NCI-H2196 treated with DMSO at 0.1 percent for 48 hours (cell line): ENCODE measurements at regions not wholly inside any gene's neighbourhood (a gene's known extent, or its start where the extent isn't known, plus 50 kb on each side); places are given as distances from the start of the nearest gene placed in this dataset.

Source experiments
- DNase-seq: peaks from one replicate; lab custom pipeline; 2025; ENCODE audit not compliant: unreplicated experiment; lab: John Stamatoyannopoulos, UW

GRCh38 chr3:181660337-181660736 lies 51.4 kb upstream of the SOX2 start:
- DNase-seq: no peak

- no peak for DNase-seq
Measured at GRCh38 chr3:181637456-181637855, 74.3 kb upstream of the SOX2 start.

GRCh38 chr3:181637056-181637455 lies 74.7 kb upstream of the SOX2 start:
- DNase-seq: no peak

- no peak for DNase-seq
Measured at GRCh38 chr3:181635141-181635540, 76.6 kb upstream of the SOX2 start.

- DNase-seq: no peak
Measured at GRCh38 chr3:181633556-181633955, 78.2 kb upstream of the SOX2 start.

- DNase-seq: no peak
Measured at GRCh38 chr3:181631901-181632300, 79.8 kb upstream of the SOX2 start.

- no peak for DNase-seq
Measured at GRCh38 chr3:181630853-181631252, 80.9 kb upstream of the SOX2 start.

- DNase-seq: no peak
Measured at GRCh38 chr3:181629711-181630110, 82.0 kb upstream of the SOX2 start.

- no peak for DNase-seq
Measured at GRCh38 chr3:181629029-181629428, 82.7 kb upstream of the SOX2 start.

- DNase-seq: no peak
Measured at GRCh38 chr3:181628384-181628783, 83.3 kb upstream of the SOX2 start.

- DNase-seq: no peak
Measured at GRCh38 chr3:181626036-181626435, 85.7 kb upstream of the SOX2 start.

- no peak for DNase-seq
Measured at GRCh38 chr3:181623924-181624694, 87.6 kb upstream of the SOX2 start.

- DNase-seq: no peak
Measured at GRCh38 chr3:181622365-181622764, 89.4 kb upstream of the SOX2 start.

GRCh38 chr3:181619897-181620296 lies 91.8 kb upstream of the SOX2 start:
- no peak for DNase-seq

GRCh38 chr3:181618260-181618659 lies 93.5 kb upstream of the SOX2 start:
- no peak for DNase-seq

GRCh38 chr3:181616088-181617070 lies 95.3 kb upstream of the SOX2 start:
- no peak for DNase-seq

- DNase-seq: no peak
Measured at GRCh38 chr3:181615666-181616065, 96.1 kb upstream of the SOX2 start.

- DNase-seq: no peak
Measured at GRCh38 chr3:181614878-181615277, 96.8 kb upstream of the SOX2 start.

GRCh38 chr3:181613813-181614212 lies 97.9 kb upstream of the SOX2 start:
- no peak for DNase-seq

- no peak for DNase-seq
Measured at GRCh38 chr3:181613191-181613590, 98.5 kb upstream of the SOX2 start.

- peak; percentile 69 for DNase-seq
Measured at GRCh38 chr3:181610973-181611265, 100.8 kb upstream of the SOX2 start.
